K562 (cell line): ENCODE measurements at regions not wholly inside any gene's neighbourhood (a gene's known extent, or its start where the extent isn't known, plus 50 kb on each side); places are given as distances from the start of the nearest gene placed in this dataset.

Experiments used
- ATAC-seq: fragments of 200-7000 bp; cut with Tn5 transposase; 3 replicates; pipeline ENCODE4 v1.9.1; 2020; ENCODE audit warnings: moderate library complexity
- BruUV-seq: library from RNA; stranded (reverse); fragments of 400-500 nt; replicated peaks from 2 replicates; lab custom pipeline; 2021; lab: Mats Ljungman, UMichigan
- CTCF ChIA-PET: fragments of 300-600 bp; formaldehyde crosslinking; extraction: SDS; loops from one replicate; lab custom pipeline; 2021; ENCODE audit warnings: low intra/inter-chr PET ratio; lab: Yijun Ruan, JAX
- POLR2A ChIA-PET: fragments of 300-600, 350-650 bp; sonication (Branson Sonifier 250); formaldehyde crosslinking; extraction: SDS; loops from one replicate; lab custom pipeline; 2021; ENCODE audit warnings: antibody characterized with exemption, inconsistent platforms; lab: Yijun Ruan, JAX
- DNase-seq, 4 experiments: peaks; one replicate each; pipeline versions ENCODE4 v3.0.0 to v3.0.0-alpha.2; 2011 to 2018; ENCODE audit warnings: low spot score in 3 of 4, mixed read lengths in 3 of 4; ENCODE audit errors: extremely low read depth in 1 of 4
- FAIRE-seq: peaks from 2 replicates; lab custom pipeline; 2011; peaks lifted over from hg19 to GRCh38; lab: Jason Lieb, UNC
- H2AFZ ChIP-seq: 2 replicates; pipeline ENCODE4 v1.6.0; 2011; ENCODE audit warnings: low read depth, low read length, control low read depth, inconsistent platforms
- H3K27ac ChIP-seq: fragments of 200-600 bp; 3 replicates; pipeline ENCODE4 v1.8.0; 2011; ENCODE audit warnings: low read depth, mild to moderate bottlenecking, control low read depth, inconsistent platforms, low read length, moderate library complexity, mixed read lengths; ENCODE audit errors: extremely low read depth
- H3K27me3 ChIP-seq, 2 experiments: fragments of 300-600 bp in 1 of 2; 2 replicates in 1 of 2; 3 replicates in 1 of 2; pipeline versions ENCODE4 v1.6.0 to v1.8.0; 2011; ENCODE audit warnings: inconsistent platforms in 2 of 2, low read length in 2 of 2, mild to moderate bottlenecking in 1 of 2, mixed read lengths in 1 of 2, moderate library complexity in 1 of 2; ENCODE audit not compliant: control insufficient read depth in 2 of 2, insufficient read depth in 2 of 2
- H3K36me3 ChIP-seq: fragments of 300-600 bp; 3 replicates; pipeline ENCODE4 v1.8.0; 2011; ENCODE audit warnings: mild to moderate bottlenecking, low read length, inconsistent platforms; ENCODE audit not compliant: control insufficient read depth, insufficient read depth
- H3K4me1 ChIP-seq, 2 experiments: fragments of 200-600 bp in 1 of 2; replicated peaks in 1 of 2; 2 replicates in 1 of 2; 3 replicates in 1 of 2; pipeline versions ENCODE4 v1.5.1 to v1.8.0; 2011; ENCODE audit warnings: inconsistent platforms in 2 of 2, low read length in 2 of 2, mild to moderate bottlenecking in 1 of 2, mixed read lengths in 1 of 2, moderate library complexity in 1 of 2; ENCODE audit not compliant: control insufficient read depth in 2 of 2, insufficient read depth in 2 of 2
- H3K4me2 ChIP-seq: 2 replicates; pipeline ENCODE4 v1.6.1; 2011; ENCODE audit warnings: low read length, control low read depth, inconsistent platforms, mixed read lengths; ENCODE audit not compliant: insufficient read depth
- H3K4me3 ChIP-seq: fragments of 200-600 bp; sonication (generic), shearing (Covaris generic); 2 replicates; pipeline ENCODE4 v1.5.1; 2016; ENCODE audit warnings: control low read depth, inconsistent platforms
- H3K79me2 ChIP-seq: fragments of 200-600 bp; 3 replicates; pipeline ENCODE4 v1.8.0; 2011; ENCODE audit warnings: low read length, inconsistent platforms; ENCODE audit not compliant: control insufficient read depth, insufficient read depth
- H3K9ac ChIP-seq, 2 experiments: 2 replicates each; pipeline versions ENCODE4 v1.6.0 to v1.6.1; 2011; ENCODE audit warnings: low read depth in 2 of 2, low read length in 2 of 2, control low read depth in 1 of 2, inconsistent platforms in 1 of 2, mild to moderate bottlenecking in 1 of 2, mixed read lengths in 1 of 2; ENCODE audit not compliant: insufficient read depth in 1 of 2
- H3K9me1 ChIP-seq: one replicate; pipeline ENCODE4 v1.6.0; 2011; ENCODE audit warnings: inconsistent platforms, mild to moderate bottlenecking, low read length, moderate library complexity; ENCODE audit not compliant: control insufficient read depth, insufficient read depth
- H3K9me3 ChIP-seq: replicated peaks from 2 replicates; pipeline ENCODE4 v1.5.1; 2011; ENCODE audit warnings: low read depth, low read length, inconsistent platforms; ENCODE audit not compliant: control insufficient read depth, insufficient read depth
- H4K20me1 ChIP-seq: replicated peaks from 2 replicates; pipeline ENCODE4 v1.6.1; 2011; ENCODE audit warnings: low read length, inconsistent platforms, mixed read lengths; ENCODE audit not compliant: control insufficient read depth, insufficient read depth
- CHD1 ChIP-seq: fragments of 200-600 bp; sonication (generic); IDR thresholded peaks from one replicate; pipeline ENCODE4 v1.6.1; 2012; ENCODE audit warnings: mild to moderate bottlenecking, moderate library complexity, low read length, inconsistent platforms
- JUND ChIP-seq, 2 experiments: IDR thresholded peaks; 2 replicates in 1 of 2; 3 replicates in 1 of 2; pipeline ENCODE4 v1.6.1; 2011; ENCODE audit warnings: borderline replicate concordance in 2 of 2, low read depth in 2 of 2, low read length in 2 of 2, improper control_type of control experiment in 1 of 2, missing biosample characterization in 1 of 2, missing genetic modification characterization in 1 of 2, missing genetic modification reagents in 1 of 2
- LARP7 ChIP-seq: fragments of 450-650 bp; IDR thresholded peaks from 2 replicates; pipeline ENCODE4 v1.6.1; 2016
- MIER1 ChIP-seq: fragments of 450-650 bp; IDR thresholded peaks from 2 replicates; pipeline ENCODE4 v1.6.1; 2016; ENCODE audit warnings: antibody characterized with exemption, mild to moderate bottlenecking, low read depth
- SAFB2 ChIP-seq: fragments of 200-400 bp; formaldehyde crosslinking; IDR thresholded peaks from 2 replicates; pipeline ENCODE4 v1.6.1; 2018; ENCODE audit warnings: borderline replicate concordance, low read length, low read depth, moderate library complexity; ENCODE audit not compliant: severe bottlenecking
- TRIM28 ChIP-seq: fragments of 450-650 bp; IDR thresholded peaks from 2 replicates; pipeline ENCODE4 v1.6.1; 2017
- XRCC3 ChIP-seq: fragments of 450-650 bp; IDR thresholded peaks from 2 replicates; pipeline ENCODE4 v1.6.1; 2017; ENCODE audit warnings: mild to moderate bottlenecking, moderate library complexity
- ZSCAN32 ChIP-seq: fragments of 450-650 bp; formaldehyde crosslinking; IDR thresholded peaks from 2 replicates; pipeline ENCODE4 v1.4.0; 2020; ENCODE audit warnings: mild to moderate bottlenecking, moderate library complexity
- in situ Hi-C: fragments of 300-500 bp; cut with MboI; formaldehyde crosslinking; loops from 4 replicates; pipeline ENCODE4 v1.15.0; 2018; ENCODE audit warnings: inconsistent platforms, mixed read lengths
- intact Hi-C: fragments of 100-400 bp; cut with micrococcal nuclease; formaldehyde crosslinking; loops from 2 replicates; pipeline ENCODE4 v1.14.2; 2022

DNA sequence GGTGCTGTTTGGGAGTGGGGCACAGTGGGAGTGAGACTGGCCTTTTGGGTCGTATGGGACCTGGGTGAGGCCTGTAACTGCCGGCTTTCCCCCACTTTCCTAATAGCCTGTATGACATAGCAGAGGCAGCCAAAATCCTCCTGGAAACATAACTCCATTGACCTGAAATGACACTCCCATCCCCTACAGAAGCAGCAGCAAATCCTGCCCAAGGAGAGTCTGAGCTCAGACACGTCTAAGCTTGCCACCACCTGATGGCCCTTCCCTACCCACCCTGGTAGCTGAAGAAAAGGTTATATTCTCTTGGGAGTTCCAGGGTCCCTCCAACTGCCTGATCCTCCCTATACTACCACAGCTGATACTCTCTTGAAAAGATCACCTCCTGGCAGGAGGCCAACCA, 179.8 kb upstream of the ARRDC3 start (continued):
- TF ChIP-seq CHD1 (no peak), MIER1 (no peak), SAFB2 (no peak)

DNA sequence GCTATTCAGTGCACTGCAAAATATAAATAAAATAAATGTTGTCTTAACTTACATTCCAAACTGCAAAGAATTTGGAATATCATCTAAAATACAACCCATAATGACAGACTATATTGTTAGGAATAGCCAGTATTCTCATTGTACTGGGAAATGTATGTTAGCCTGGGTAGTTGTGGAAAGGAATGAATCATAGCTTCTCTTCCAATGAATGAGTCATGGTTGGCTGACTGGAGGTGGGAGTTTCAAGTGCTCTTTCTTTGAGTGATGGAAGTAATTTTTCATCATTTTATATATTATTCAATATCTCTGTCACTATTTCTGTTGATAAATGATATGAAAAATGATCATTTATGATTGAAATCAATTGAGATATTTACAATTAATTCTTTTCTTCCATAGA, 158.6 kb upstream of the ARRDC3 start:
- TF ChIP-seq ZSCAN32 (CRISPR knock-in tag) (no peak), JUND (IDR thresholded peaks at IDR 0.05; ENCODE audit: borderline replicate concordance, low read depth, low read length) (no peak), JUND (tag; IDR thresholded peaks at IDR 0.05; ENCODE audit: borderline replicate concordance, low read depth, low read length) (no peak), XRCC3 (no peak), TRIM28 (no peak), LARP7 (no peak)
- TF ChIP-seq, all 486 proteins: peak for 0
- H3K4me1 ChIP-seq, result no peaks in the 10 kb centered on the region
- no peak overlapping the region for H3K4me2 ChIP-seq
- H3K9ac ChIP-seq, result no peak overlapping the region
- BruUV-seq, result no TSS peak
- no peak for DNase-seq
- in situ Hi-C loops, result no loop called here
- FAIRE-seq, result no peak
- no peak overlapping the region for H3K4me3 ChIP-seq
- no peaks in the 10 kb centered on the region for H3K79me2 ChIP-seq
- CTCF ChIA-PET, result no interaction called here
- POLR2A ChIA-PET, result no interaction called here
- no peak overlapping the region for H2AFZ ChIP-seq
- no peaks in the 10 kb centered on the region for H3K9me3 ChIP-seq
- no peaks in the 10 kb centered on the region for H3K27me3 ChIP-seq
- H3K9me1 ChIP-seq, result no peaks in the 10 kb centered on the region
- ATAC-seq, result no peak
- no peaks in the 10 kb centered on the region for H3K36me3 ChIP-seq
- intact Hi-C loops, result no loop called here
- no peaks in the 10 kb centered on the region for H4K20me1 ChIP-seq
- no peak overlapping the region for H3K27ac ChIP-seq
